AG04450 (cell line): ENCODE measurements at regions not wholly inside any gene's neighbourhood (a gene's known extent, or its start where the extent isn't known, plus 50 kb on each side); places are given as distances from the start of the nearest gene placed in this dataset.
"Not testable (repeated sequence)": the region's sequence is repeated elsewhere in the genome, so short reads cannot be mapped to it uniquely, and the experiment has no call there.

Source experiments
- CTCF ChIA-PET: fragments of 300-600, 350-600 bp; formaldehyde crosslinking; extraction: SDS; loops from one replicate; lab custom pipeline; 2022; ENCODE audit warnings: antibody characterized with exemption, inconsistent platforms; lab: Charles Lee
- POLR2A ChIA-PET: fragments of 350-600 bp; formaldehyde crosslinking; extraction: SDS; loops from one replicate; lab custom pipeline; 2021; ENCODE audit warnings: antibody characterized with exemption, inconsistent platforms; lab: Yijun Ruan, JAX
- DNase-seq: peaks from one replicate; pipeline ENCODE4 v3.0.0-alpha.2; 2011; ENCODE audit warnings: low read depth, low spot score
- H3K27ac ChIP-seq: one replicate; pipeline ENCODE4 v1.5.1; 2012; ENCODE audit warnings: low read depth, low read length, control low read depth
- H3K27me3 ChIP-seq: one replicate; pipeline ENCODE4 v1.6.0; 2012; ENCODE audit warnings: low read length; ENCODE audit not compliant: control insufficient read depth, insufficient read depth
- H3K4me3 ChIP-seq: 2 replicates; pipeline ENCODE4 v1.5.1; 2011; ENCODE audit warnings: mild to moderate bottlenecking, low read depth, low read length, control low read depth
- H3K9me3 ChIP-seq: 2 replicates; pipeline ENCODE4 v1.5.1; 2012; ENCODE audit warnings: low read length; ENCODE audit not compliant: control insufficient read depth, insufficient read depth
- CTCF ChIP-seq: IDR thresholded peaks from 2 replicates; pipeline ENCODE4 v1.5.1; 2011; ENCODE audit warnings: low read depth, low read length, control low read depth, inconsistent platforms

DNA sequence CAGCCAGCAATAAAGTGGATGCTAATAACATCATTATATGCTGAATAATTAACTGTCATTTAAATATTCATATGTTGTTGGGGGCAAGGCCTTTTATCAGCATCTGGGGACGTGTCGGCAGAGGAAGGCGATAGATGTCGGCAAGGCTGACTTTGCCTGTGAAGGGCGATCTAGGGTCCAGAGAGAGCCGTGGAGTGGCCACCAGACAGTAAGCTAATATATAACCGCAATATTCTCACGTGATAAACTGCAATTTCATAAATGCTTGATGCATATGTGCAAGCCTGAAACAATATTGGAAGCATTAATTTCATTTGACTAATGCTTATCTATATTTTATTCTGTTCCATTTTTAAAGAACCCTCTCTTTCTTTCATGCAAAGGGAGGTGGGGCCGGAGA is 141.0 kb upstream of the POU3F1 start:
- no peak overlapping the region for H3K27ac ChIP-seq
- no peak for DNase-seq
- ChIA-PET CTCF (no interaction called here), POLR2A (no interaction called here)
- H3K9me3 ChIP-seq, result no peaks in the 10 kb centered on the region; the same call in 1 of the 2 replicates
- peaks cover 5% of the 10 kb centered on the region for H3K27me3 ChIP-seq
- no peak for TF ChIP-seq CTCF
- no peak overlapping the region for H3K4me3 ChIP-seq

DNA sequence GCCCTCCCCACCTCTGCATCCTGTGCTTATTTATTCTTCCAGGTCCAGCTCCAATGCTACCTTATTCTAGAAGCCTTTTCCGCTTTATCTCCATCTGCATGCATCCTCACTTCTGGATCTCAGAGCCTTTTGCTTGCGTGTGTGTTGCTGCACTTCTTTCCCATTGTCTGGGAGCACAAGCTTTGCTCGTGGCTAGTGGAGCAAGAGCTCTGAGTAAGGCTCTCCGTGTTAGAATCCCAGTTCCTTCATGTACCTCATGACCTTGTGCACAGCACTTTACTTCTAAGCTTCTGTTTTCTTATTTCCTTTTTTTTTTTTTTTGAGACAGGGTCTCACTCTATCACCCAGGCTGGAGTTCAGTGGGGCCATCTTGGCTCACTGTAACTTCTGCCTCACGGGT is 140.0 kb upstream of the POU3F1 start:
- TF ChIP-seq CTCF, result no peak
- POLR2A ChIA-PET, result no interaction called here

GRCh38 chr1:38185913-38186312 is 139.3 kb upstream of the POU3F1 start:
- Histone ChIP-seq H3K9me3 (no peaks in the 10 kb centered on the region; the same call in 1 of the 2 replicates), H3K4me3 (no peak overlapping the region), H3K27ac (no peak overlapping the region), H3K27me3 (peaks cover 5% of the 10 kb centered on the region)
- CTCF ChIA-PET, result interaction anchor here (0.7 kb wide), 1 partner anchor 421 kb away, joined by 4 read pairs; no protein-coding TSS in a partner anchor
- POLR2A ChIA-PET, result no interaction called here
- no peak for DNase-seq
- no peak for TF ChIP-seq CTCF

More for the DNA sequence above, 140.0 kb upstream of the POU3F1 start:
- Histone ChIP-seq H3K27ac (no peak overlapping the region), H3K27me3 (peaks cover 5% of the 10 kb centered on the region), H3K9me3 (no peaks in the 10 kb centered on the region; the same call in 1 of the 2 replicates), H3K4me3 (no peak overlapping the region)
- CTCF ChIA-PET, result interaction anchor here (0.7 kb wide), 1 partner anchor 422 kb away, joined by 4 read pairs; no protein-coding TSS in a partner anchor
- no peak for DNase-seq

DNA sequence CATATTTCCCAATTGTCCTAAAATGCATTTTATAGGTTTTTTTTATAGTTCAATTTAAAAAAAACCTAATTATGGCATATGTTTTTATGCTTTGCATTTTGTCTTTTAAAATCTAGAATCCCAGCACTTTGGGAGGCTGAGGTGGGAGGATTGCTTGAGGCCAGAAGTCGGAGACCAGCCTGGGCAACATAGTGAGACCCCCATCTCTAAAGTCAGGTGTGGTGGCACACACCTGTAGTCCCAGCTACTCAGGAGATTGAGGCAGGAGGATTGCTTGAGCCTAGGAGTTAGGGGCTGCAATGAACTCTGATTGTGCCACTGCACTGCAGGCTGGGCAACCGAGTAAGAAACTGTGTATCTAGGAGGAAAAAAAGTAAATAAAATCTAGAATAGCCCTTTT is 137.2 kb upstream of the POU3F1 start:
- no peak for DNase-seq
- Histone ChIP-seq H3K9me3 (no peaks in the 10 kb centered on the region; the same call in 1 of the 2 replicates), H3K27me3 (peaks cover 3% of the 10 kb centered on the region), H3K4me3 (no peak overlapping the region), H3K27ac (no peak overlapping the region)
- TF ChIP-seq CTCF, result no peak
- ChIA-PET POLR2A (no interaction called here), CTCF (interaction anchor here (1.1 kb wide), 1 partner anchor 112 kb away, joined by 3 read pairs; no protein-coding TSS in a partner anchor)

GRCh38 chr1:38183096-38183495 is 136.5 kb upstream of the POU3F1 start:
- H3K27ac ChIP-seq, result no peak overlapping the region
- POLR2A ChIA-PET, result no interaction called here

DNA sequence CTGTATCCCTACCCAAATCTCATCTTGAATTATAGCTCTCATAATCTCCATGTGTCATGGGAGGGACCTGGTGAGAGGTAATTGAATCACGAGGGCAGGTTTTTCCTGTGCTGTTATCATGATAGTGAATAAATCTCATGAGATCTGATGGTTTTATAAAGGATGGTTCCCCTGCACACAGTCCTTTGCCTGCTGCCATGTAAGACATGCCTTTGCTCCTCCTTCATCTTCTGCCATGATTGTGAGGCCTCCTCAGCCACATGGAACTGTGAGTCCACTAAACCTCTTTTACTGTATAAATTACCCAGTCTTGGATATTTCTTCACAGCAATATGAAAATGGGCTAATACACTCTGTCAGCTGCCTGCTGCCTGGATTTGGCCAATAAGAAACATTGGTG is 133.8 kb upstream of the POU3F1 start:
- DNase-seq, H3K27ac ChIP-seq, H3K27me3 ChIP-seq, POLR2A ChIA-PET, CTCF ChIA-PET, H3K9me3 ChIP-seq, H3K4me3 ChIP-seq: not testable (repeated sequence)

More at GRCh38 chr1:38183096-38183495, 136.5 kb upstream of the POU3F1 start:
- no peaks in the 10 kb centered on the region; the same call in 1 of the 2 replicates for H3K9me3 ChIP-seq
- H3K4me3 ChIP-seq, result no peak overlapping the region
- no peak for DNase-seq
- CTCF ChIA-PET, result interaction anchor here (1.1 kb wide), 1 partner anchor 111 kb away, joined by 3 read pairs; no protein-coding TSS in a partner anchor
- peaks cover 3% of the 10 kb centered on the region for H3K27me3 ChIP-seq
- TF ChIP-seq CTCF, result no peak
